ENCODE measurements at regions not wholly inside any gene's neighbourhood (a gene's known extent, or its start where the extent isn't known, plus 50 kb on each side); places are given as distances from the start of the nearest gene placed in this dataset.

- no peak overlapping the region for H3K4me3 ChIP-seq (ENCODE audit: low read depth, low read length)
- DNase-seq (ENCODE audit: low read depth), result no peak
- TF ChIP-seq, protein P1, sequence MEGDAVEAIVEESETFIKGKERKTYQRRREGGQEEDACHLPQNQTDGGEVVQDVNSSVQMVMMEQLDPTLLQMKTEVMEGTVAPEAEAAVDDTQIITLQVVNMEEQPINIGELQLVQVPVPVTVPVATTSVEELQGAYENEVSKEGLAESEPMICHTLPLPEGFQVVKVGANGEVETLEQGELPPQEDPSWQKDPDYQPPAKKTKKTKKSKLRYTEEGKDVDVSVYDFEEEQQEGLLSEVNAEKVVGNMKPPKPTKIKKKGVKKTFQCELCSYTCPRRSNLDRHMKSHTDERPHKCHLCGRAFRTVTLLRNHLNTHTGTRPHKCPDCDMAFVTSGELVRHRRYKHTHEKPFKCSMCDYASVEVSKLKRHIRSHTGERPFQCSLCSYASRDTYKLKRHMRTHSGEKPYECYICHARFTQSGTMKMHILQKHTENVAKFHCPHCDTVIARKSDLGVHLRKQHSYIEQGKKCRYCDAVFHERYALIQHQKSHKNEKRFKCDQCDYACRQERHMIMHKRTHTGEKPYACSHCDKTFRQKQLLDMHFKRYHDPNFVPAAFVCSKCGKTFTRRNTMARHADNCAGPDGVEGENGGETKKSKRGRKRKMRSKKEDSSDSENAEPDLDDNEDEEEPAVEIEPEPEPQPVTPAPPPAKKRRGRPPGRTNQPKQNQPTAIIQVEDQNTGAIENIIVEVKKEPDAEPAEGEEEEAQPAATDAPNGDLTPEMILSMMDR (IDR thresholded peaks at IDR 0.05; ENCODE audit: insufficient read depth, low read depth, low read length), result no peak
Observed at GRCh38 chr11:112769584-112769983, 191.6 kb upstream of the NCAM1 start.

- TF ChIP-seq, protein P1 (IDR thresholded peaks at IDR 0.05; ENCODE audit: insufficient read depth, low read depth, low read length), result no peak
- no peak for DNase-seq (ENCODE audit: low read depth)
Observed at GRCh38 chr11:112770033-112770432, 191.2 kb upstream of the NCAM1 start.

DNA sequence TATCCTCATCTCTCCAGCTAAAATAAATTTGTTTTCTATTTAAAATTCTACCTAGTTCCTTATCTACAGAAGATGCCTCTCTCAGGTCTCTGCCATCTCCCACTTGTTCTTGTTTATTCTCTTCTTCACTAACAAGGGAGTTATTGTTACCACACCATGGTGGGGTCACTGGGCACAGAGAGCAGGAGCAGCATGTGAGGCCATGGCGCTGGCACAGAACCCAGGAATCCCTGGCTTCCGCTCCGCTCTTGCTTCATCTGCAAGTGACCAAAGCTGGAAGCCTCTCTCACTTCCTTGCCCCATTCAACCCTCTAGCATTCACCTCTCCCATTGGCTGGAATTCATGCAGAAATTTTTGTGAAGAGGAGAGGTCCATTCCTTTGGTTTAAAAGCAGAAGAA, 190.7 kb upstream of the NCAM1 start:
- no peak for DNase-seq (ENCODE audit: low read depth)
- H3K4me3 ChIP-seq (ENCODE audit: low read depth, low read length), result no peak overlapping the region
- TF ChIP-seq, protein P1 (IDR thresholded peaks at IDR 0.05; ENCODE audit: insufficient read depth, low read depth, low read length), result no peak

More at GRCh38 chr11:112770033-112770432, 191.2 kb upstream of the NCAM1 start:
- H3K4me3 ChIP-seq (ENCODE audit: low read depth, low read length), result no peak overlapping the region

GRCh38 chr11:112771851-112772250, 189.4 kb upstream of the NCAM1 start:
- no peak overlapping the region for H3K4me3 ChIP-seq (ENCODE audit: low read depth, low read length)
- TF ChIP-seq, protein P1 (IDR thresholded peaks at IDR 0.05; ENCODE audit: insufficient read depth, low read depth, low read length), result no peak

GRCh38 chr11:112773264-112773663, 188.0 kb upstream of the NCAM1 start:
- TF ChIP-seq, protein P1 (IDR thresholded peaks at IDR 0.05; ENCODE audit: insufficient read depth, low read depth, low read length), result no peak
- no peak for DNase-seq (ENCODE audit: low read depth)
- H3K4me3 ChIP-seq (ENCODE audit: low read depth, low read length), result no peak overlapping the region

More at GRCh38 chr11:112771851-112772250, 189.4 kb upstream of the NCAM1 start:
- no peak for DNase-seq (ENCODE audit: low read depth)

DNA sequence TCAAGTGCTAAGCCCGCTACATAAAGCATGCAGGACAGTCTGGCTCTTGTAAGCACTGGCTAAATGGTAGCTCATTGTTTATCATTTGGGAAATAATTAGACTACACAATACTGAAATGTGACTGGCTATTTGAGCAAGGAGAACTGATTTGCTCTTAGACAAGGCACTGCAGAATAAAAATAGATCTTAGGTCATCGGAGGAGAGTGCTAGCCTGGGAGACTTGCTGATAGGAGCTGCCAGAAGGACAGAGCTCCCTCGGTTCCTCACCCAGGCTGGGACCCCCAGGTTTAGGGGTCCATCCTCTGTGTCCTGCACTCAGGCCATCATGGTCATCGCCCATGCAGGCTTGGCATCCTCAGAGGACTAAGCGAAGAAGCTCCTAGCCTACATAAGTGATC, 184.4 kb upstream of the NCAM1 start:
- no peak overlapping the region for H3K4me3 ChIP-seq (ENCODE audit: low read depth, low read length)
- DNase-seq (ENCODE audit: low read depth), result no peak
- TF ChIP-seq, protein P1 (IDR thresholded peaks at IDR 0.05; ENCODE audit: insufficient read depth, low read depth, low read length), result no peak

- TF ChIP-seq, protein P1 (IDR thresholded peaks at IDR 0.05; ENCODE audit: insufficient read depth, low read depth, low read length), result no peak
Observed at GRCh38 chr11:112777283-112777751, 183.9 kb upstream of the NCAM1 start.

More at GRCh38 chr11:112777283-112777751, 183.9 kb upstream of the NCAM1 start:
- no peak overlapping the region for H3K4me3 ChIP-seq (ENCODE audit: low read depth, low read length)
- no peak for DNase-seq (ENCODE audit: low read depth)
